ENCODE measurements at regions not wholly inside any gene's neighbourhood (a gene's known extent, or its start where the extent isn't known, plus 50 kb on each side); places are given as distances from the start of the nearest gene placed in this dataset.
"Not testable (repeated sequence)": the region's sequence is repeated elsewhere in the genome, so short reads cannot be mapped to it uniquely, and the experiment has no call there.

GRCh38 chr9:13915591-13916301, 398.2 kb downstream of the NFIB start:
- TF ChIP-seq, protein P1, sequence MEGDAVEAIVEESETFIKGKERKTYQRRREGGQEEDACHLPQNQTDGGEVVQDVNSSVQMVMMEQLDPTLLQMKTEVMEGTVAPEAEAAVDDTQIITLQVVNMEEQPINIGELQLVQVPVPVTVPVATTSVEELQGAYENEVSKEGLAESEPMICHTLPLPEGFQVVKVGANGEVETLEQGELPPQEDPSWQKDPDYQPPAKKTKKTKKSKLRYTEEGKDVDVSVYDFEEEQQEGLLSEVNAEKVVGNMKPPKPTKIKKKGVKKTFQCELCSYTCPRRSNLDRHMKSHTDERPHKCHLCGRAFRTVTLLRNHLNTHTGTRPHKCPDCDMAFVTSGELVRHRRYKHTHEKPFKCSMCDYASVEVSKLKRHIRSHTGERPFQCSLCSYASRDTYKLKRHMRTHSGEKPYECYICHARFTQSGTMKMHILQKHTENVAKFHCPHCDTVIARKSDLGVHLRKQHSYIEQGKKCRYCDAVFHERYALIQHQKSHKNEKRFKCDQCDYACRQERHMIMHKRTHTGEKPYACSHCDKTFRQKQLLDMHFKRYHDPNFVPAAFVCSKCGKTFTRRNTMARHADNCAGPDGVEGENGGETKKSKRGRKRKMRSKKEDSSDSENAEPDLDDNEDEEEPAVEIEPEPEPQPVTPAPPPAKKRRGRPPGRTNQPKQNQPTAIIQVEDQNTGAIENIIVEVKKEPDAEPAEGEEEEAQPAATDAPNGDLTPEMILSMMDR (IDR thresholded peaks at IDR 0.05; ENCODE audit: insufficient read depth, low read length, poor library complexity, severe bottlenecking) = no peak
- Histone ChIP-seq H3K36me3 (ENCODE audit: control insufficient read depth, insufficient read depth, low read length) (no peaks in the 10 kb centered on the region), H3K27me3 (replicated peaks; ENCODE audit: control insufficient read depth, insufficient read depth, low read length) (no peaks in the 10 kb centered on the region), H3K4me3 (replicated peaks; ENCODE audit: low read depth, low read length) (no peak overlapping the region)
- DNase-seq (ENCODE audit: extremely low read depth, insufficient read length) = no peak

DNA sequence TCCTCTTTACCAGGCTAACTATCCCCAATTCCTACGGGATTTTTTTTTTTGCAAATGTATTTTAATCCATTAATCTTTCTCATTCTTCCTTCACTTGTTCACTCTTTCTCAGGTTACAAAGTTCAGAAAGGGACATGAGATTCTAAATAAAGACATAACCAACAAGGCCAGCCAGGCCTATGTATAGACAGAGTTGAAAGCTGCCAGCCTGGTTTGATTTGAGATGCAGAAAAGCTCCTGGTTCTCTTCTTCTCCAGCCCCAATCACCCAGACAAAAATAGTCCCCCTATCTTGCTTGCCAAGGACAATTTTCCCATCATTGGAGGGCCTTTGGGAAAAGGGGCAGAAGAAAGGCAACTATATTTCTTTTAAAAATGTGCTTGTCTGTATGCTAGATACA, 398.8 kb downstream of the NFIB start:
- Histone ChIP-seq H3K36me3 (ENCODE audit: control insufficient read depth, insufficient read depth, low read length) (no peaks in the 10 kb centered on the region), H3K27me3 (replicated peaks; ENCODE audit: control insufficient read depth, insufficient read depth, low read length) (no peaks in the 10 kb centered on the region), H3K4me3 (replicated peaks; ENCODE audit: low read depth, low read length) (no peak overlapping the region)
- no peak for DNase-seq (ENCODE audit: extremely low read depth, insufficient read length)
- TF ChIP-seq, protein P1 (IDR thresholded peaks at IDR 0.05; ENCODE audit: insufficient read depth, low read length, poor library complexity, severe bottlenecking) = no peak

DNA sequence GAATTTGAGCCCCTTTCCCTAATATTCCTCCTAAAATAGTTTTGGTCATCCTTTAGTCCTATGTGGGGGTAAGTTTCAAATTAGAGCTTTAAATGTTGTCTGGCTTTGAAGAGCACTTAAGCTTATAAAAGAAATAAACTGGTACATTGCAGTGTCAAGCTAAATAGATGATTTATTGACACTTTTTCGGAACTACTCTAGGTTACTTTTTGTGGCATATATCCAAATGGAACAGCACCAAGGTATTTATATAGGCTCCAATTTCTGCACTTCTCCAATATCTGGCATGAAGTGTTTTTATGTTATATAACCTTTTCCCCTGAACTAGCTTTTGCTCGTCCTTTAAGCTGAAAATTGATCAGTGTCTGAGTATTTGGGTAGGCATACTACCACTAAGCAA, 402.5 kb downstream of the NFIB start:
- Histone ChIP-seq H3K27me3 (replicated peaks; ENCODE audit: control insufficient read depth, insufficient read depth, low read length) (no peaks in the 10 kb centered on the region), H3K4me3 (replicated peaks; ENCODE audit: low read depth, low read length) (no peak overlapping the region), H3K36me3 (ENCODE audit: control insufficient read depth, insufficient read depth, low read length) (no peaks in the 10 kb centered on the region)
- no peak for DNase-seq (ENCODE audit: extremely low read depth, insufficient read length)
- TF ChIP-seq, protein P1 (IDR thresholded peaks at IDR 0.05; ENCODE audit: insufficient read depth, low read length, poor library complexity, severe bottlenecking) = no peak

GRCh38 chr9:13907842-13908241, 406.1 kb downstream of the NFIB start:
- DNase-seq (ENCODE audit: extremely low read depth, insufficient read length) = not testable (repeated sequence)

DNA sequence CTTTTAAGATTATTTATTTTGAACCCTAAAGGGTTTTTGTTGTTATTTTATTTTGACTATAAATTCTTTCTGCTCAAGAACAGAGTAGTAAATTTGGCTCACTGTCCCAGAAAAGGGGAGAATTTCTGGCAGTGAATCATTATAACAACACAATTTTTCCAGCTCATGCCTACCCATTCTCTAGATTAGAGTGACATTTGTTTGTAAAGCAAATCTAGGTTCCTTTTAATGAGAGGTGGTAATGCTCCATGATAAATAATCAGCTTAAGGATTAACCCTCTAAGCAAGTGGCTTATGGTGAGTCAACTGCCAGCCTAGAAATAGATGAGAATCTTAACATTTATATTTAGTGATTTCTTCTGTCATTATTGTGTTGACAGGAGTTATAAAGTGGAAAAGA, 409.2 kb downstream of the NFIB start:
- no peak for DNase-seq (ENCODE audit: extremely low read depth, insufficient read length)
- H3K36me3 ChIP-seq (ENCODE audit: control insufficient read depth, insufficient read depth, low read length) = no peaks in the 10 kb centered on the region
- no peaks in the 10 kb centered on the region for H3K27me3 ChIP-seq (replicated peaks; ENCODE audit: control insufficient read depth, insufficient read depth, low read length)
- TF ChIP-seq, protein P1 (IDR thresholded peaks at IDR 0.05; ENCODE audit: insufficient read depth, low read length, poor library complexity, severe bottlenecking) = no peak
- no peak overlapping the region for H3K4me3 ChIP-seq (replicated peaks; ENCODE audit: low read depth, low read length)

More at GRCh38 chr9:13907842-13908241, 406.1 kb downstream of the NFIB start:
- H3K36me3 ChIP-seq (ENCODE audit: control insufficient read depth, insufficient read depth, low read length); H3K4me3 ChIP-seq (replicated peaks; ENCODE audit: low read depth, low read length); H3K27me3 ChIP-seq (replicated peaks; ENCODE audit: control insufficient read depth, insufficient read depth, low read length): not testable (repeated sequence)

GRCh38 chr9:13904311-13904710, 409.6 kb downstream of the NFIB start:
- DNase-seq (ENCODE audit: extremely low read depth, insufficient read length) = no peak
- Histone ChIP-seq H3K4me3 (replicated peaks; ENCODE audit: low read depth, low read length) (no peak overlapping the region), H3K27me3 (replicated peaks; ENCODE audit: control insufficient read depth, insufficient read depth, low read length) (no peaks in the 10 kb centered on the region), H3K36me3 (ENCODE audit: control insufficient read depth, insufficient read depth, low read length) (no peaks in the 10 kb centered on the region)
- TF ChIP-seq, protein P1 (IDR thresholded peaks at IDR 0.05; ENCODE audit: insufficient read depth, low read length, poor library complexity, severe bottlenecking) = no peak
